GM19324 (cell line): ENCODE measurements at regions not wholly inside any gene's neighbourhood (a gene's known extent, or its start where the extent isn't known, plus 50 kb on each side); places are given as distances from the start of the nearest gene placed in this dataset.
"Not testable (repeated sequence)": the region's sequence is repeated elsewhere in the genome, so short reads cannot be mapped to it uniquely, and the experiment has no call there.

Experiments used
- ATAC-seq: cut with Tn5 transposase; IDR thresholded peaks from one replicate; pipeline ENCODE4 v1.9.1; 2021; ENCODE audit warnings: mild to moderate bottlenecking, moderate library complexity; ENCODE audit not compliant: unreplicated experiment, low FRiP score

DNA sequence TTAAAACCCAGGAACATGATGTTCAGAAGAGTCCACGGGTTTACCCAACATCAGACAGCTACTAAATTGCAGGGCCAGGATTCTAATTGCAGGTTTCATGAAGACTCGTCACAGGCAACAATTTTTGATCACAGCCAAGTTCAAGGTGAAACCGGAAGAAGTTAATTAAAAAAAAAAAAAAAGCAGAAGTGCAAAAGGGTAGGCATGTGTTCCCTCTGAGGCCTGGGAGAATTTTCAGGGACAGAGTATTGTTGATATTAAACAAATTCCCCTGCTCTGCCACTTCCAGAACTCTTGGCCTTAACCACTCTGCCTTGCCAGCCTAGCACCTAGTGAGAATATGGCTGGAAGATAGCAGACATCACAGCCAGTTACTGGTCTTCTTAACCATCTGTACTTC lies 99.4 kb upstream of the TRIB2 start:
- ATAC-seq: no peak

DNA sequence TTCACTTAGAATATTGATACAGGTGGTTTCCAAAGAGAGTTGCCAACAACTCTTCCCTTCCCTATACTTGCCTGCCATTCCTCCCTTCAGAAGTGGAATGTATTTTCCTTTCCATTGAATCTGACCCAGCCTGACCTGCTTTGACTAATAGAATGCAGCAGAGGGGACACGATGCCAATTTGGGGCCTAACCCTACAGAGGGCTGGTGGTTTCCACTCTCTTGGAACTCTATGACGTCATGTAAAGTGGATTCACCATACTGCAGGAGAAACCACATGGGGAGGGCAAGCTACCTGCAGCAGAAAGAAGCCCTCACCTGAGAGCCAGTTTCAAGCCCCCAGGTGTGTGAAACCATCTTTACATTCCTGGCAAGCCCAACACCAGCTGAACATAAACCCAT lies 98.9 kb upstream of the TRIB2 start:
- no peak for ATAC-seq

DNA sequence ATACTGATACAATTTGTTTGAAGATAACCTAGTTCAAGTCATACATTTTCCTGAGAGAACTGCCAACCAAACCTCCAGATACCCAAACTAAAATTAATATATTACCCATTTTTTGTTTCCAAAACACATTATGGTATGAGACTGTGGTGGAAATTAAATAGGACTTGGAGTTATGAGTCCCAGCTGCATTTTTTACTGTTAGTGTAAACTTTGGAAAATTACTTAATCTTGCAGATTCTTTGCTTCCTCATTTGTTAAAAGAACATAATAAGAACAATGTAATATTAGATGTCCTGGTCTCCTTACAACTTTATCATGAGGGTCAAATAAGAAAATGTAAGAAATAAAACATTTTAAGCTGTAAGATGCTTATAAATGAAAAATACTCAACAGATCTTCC lies 98.2 kb upstream of the TRIB2 start:
- ATAC-seq: no peak

DNA sequence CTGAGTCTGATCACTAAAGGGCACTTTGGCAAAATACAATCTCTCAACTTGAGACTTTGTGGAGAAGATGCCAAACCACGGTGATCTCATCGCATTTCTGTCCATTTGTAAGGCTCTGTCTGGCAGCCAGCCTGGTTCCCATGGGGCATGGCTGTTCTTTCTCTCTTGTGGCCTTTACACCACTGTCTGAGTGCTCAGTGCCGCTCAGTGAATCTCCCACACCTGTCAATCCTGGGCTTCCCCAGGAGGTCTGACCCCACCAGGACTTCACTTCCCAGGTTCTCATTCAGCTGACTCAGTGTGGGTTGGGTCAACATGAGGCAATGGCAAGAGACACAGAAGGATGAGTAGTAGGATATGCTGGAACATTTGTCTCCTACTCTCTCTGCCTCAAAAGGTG lies 96.8 kb upstream of the TRIB2 start:
- ATAC-seq: no peak

DNA sequence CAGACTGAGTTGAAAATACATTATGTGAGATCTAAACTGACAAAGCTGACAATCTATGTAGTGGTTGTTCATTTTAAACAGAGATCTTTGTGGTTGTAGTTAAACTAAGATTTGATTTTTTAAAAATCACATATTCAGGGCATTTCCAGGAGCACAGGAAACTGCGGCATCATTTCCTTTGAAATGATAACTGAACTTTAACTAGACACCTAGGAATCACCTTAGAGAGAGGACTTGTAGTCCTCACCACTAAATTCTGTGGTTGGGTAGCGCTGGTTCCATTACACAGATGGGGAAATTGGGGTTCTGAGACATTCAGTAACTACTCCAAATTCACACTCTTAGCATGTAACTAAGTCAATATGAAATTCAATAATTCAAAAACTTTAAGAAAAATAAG lies 96.0 kb upstream of the TRIB2 start:
- ATAC-seq: no peak

DNA sequence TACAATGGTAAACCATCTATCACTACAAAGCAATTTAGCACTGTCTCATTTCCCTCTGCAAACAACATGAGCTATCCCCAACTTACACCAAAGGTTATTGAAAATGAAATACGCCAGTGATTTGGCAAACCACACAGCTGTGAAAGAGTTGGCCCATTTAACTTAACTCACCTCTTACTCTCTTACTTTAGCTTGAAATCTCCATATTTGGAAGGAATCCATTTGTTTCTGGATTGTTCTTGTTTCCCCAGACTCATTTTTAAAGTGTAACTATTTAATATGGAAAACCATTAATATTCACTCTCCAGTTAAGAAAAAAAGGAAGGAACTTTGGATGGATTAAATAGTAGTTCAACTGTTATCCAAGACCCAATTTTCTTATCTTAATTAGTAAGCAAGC lies 93.7 kb upstream of the TRIB2 start:
- ATAC-seq: no peak

DNA sequence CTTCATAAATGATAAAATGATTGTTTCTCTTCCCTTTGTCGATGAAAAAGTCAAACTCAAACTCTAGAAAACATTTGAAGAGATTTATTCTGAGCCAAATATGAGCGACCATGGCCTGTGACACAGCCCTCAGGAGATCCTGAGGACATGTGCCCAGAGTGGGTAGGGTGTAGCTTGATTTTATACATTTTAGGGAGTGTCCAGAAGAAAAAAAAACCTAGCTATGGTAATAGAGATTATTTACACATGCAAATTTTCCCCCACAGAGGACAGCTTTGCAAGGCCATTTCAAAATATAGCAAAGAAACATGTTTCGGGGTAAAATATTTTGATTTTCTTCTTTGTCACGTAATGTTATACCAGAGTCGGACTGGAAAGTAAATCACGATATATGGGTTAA lies 92.4 kb upstream of the TRIB2 start:
- ATAC-seq: no peak

DNA sequence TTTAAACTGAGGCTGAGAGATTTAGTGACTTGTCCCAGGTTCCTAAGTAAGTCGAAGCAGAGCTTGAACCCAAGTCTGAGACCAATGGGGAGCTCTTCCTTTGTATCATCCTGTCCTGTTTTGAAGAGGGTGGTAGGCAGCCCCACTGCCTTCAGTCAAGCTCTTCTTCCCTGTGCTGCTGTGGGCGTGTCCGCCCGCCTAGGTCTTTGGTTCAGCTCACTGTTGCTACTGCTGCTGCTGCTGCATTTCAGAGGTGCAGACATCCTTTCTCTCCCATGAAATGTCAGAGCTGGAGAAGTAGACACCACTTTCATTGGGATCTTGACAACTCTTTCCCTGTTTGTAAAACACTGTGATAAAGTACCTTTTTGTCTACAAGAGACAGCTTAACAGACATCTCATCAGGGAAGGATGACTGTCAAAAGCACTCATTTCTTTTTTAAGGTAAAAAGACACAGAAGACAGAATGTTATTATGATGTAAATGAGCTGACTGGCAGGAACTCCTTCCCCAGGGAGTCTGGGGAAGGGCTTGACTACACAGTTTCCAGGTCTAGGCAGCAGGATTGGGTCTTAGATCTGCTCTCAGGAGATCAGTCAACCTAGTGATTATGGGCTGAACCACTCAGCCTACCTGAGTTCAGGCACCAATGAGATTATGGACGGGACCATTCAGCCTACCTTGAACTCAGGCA lies 91.7 kb upstream of the TRIB2 start:
- ATAC-seq: no peak

DNA sequence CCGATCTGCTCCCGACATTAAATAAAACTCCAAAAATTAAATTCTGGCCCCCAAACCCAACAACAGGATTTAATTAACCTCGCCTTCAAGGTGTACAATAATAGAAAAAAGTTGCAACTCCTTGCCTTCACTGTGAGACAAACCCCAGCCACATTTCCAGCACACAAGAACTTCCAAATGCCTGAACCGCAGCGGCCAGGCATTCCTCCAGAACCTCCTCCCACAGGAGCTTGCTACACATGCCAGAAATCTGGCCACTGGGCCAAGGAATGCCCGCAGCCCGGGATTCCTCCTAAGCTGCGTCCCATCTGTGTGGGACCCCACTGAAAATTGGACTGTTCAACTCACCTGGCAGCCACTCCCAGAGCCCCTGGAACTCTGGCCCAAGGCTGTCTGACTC lies 88.2 kb upstream of the TRIB2 start:
- ATAC-seq: not testable (repeated sequence)

DNA sequence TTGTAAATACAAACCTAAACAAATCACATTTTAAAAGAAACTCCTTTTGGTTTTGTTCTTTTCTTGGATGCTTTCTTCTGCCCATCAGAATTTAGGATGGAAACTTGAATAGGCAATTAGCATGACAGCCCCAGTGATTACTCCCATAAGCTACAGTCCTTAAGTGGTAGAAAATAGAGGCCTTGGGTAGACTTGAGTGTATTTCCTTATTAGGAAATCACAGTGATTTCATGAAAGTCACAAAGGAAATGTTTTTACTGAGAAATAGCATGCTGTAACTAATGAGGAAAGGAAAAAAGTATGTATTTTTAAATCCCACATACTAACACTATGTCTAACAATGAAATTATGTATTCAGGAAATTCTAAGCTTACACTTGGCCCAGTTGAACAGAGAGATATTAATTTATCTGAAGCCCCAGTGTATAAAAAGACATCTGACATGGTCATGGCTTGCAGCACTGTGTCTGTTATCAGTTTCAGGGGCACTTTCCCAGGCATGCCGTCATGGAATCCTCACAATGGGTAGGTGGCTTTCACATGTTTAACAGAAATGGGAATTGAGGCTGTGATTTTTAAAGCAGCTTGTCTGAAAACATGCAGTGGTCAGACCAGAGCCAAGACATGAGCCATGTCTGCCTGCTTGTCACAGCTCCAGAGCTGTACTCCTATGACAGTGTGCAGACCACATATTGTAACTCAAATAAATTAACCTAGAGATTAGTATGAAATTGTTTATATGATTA lies 79.7 kb upstream of the TRIB2 start:
- no peak for ATAC-seq

DNA sequence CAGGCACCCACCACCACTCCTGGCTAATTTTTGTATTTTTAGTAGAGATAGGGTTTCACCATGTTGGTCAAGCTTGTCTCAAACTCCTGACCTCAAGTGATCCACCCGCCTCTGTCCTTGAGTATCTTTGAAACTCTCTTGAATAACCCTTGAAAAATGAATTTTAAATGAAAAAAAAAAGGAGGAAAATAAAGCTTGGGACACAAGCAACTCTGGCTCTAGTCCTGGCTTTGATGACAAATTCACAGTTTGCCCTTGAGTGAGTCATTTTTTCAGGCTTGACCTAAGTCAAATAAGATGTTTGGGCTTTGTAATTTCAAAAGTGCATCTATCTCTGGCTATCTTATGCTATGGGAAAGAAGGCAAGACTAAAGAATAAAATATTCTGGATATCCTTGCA lies 79.0 kb upstream of the TRIB2 start:
- ATAC-seq: no peak

DNA sequence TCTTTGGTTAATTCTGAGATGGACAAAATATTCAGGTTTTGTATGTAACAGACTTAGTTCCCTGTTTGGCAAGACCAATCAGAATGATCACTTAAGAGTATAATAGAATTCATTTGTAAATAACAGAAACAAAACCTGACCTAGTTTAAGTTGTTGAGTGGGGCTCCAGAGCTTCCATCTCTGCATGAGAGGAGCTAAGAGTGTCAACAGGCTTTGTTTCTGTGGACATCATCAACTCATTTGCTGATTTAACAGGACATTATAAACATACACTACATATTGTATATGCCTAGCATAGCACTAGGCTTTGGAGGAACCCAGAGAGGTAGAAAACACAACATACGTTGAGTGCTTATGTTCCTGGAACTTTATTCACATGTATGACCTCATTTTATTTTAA lies 75.3 kb upstream of the TRIB2 start:
- ATAC-seq: no peak

DNA sequence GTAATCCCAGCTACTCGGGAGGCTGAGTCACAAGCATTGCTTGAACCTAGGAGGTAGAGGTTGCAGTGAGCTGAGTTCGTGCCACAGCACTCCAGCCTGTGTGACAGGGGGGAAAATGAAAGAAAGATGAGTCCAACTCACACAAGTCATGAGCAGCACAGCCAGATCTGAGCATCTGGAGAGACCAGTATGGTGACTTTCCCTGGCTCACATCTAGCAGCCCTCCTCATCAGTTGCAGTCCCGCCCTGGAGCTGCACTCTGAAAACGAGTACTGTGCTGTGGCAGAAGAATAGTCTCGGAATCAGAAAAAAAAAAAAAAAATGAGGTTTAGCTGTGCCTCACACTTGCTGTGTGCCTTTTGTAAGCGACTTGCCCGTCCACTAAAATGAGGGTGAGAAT lies 74.4 kb upstream of the TRIB2 start:
- ATAC-seq: no peak

DNA sequence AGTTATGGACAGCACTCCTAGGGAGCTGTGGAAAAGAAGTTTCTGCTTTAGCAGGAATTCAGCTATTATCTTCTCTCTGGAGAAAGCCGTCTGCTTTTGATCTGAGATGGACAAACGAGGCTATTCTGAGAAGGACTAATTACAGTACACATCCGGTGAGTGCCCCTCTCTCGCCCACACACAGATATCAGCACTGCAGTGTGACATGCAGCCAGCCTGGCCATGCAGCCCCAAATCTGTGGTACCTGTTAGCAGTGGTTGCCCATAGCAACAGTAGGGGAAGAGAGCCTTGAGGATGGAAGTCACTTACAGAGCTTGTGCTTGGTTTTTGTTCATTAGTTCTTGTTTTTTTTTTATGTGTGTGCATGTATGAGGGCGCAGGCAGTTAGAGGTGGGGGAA lies 73.9 kb upstream of the TRIB2 start:
- no peak for ATAC-seq

DNA sequence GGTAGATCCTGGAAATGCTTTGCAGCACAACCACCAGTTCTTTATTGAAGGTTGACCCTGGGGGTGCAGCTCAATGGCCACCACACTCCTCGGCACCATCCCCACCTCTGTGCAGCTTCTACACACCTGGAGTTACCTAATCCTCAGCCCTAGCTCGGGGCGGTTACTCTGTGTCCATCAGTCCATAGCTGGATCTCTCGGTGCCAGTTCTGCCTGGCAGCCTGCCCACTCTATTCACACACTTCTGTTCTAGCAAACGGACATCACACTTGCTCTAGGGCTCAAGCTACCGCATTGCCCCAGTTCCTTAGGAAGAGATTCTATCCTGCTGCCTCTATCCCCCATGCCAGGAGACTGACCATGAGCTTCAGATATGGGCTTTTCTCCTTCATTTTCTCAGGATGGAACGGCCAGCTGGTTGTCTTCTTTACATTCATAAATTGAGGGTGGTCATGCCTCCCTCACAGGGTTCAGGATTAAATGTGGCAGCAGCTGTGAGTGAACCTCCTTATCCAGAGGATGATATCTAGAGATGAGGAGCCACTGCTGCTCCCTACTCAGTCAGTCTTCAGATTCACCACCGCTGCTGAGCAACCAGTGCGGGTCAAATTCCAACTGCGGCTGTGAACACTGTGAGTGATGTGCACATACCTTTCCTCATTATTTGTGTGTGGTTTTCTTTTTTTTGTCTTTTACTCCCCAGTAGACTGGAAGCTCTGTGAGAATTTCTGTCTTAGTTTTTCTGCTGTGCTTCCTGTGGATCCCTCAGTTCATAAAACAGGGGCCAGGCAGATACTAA lies 66.9 kb upstream of the TRIB2 start:
- ATAC-seq: no peak

DNA sequence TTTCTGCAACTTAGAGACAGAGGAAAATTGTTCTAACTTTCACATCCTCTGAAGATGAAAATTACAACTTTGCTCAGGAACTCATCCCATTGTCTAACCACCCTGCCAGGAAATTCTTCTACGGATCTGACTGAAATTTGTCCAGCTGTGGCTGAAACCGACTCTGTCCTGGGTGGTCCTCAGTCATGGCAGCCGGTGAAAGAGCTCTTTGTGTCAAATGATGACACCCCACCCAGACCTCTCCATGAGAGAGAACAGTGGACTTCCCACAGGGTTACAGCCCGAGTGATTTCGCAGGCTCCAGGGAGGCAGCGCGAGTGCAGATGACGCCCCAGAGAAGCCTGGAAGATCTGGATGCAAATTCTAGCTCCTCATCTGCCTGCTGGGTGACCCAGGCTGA lies 65.1 kb upstream of the TRIB2 start:
- no peak for ATAC-seq

DNA sequence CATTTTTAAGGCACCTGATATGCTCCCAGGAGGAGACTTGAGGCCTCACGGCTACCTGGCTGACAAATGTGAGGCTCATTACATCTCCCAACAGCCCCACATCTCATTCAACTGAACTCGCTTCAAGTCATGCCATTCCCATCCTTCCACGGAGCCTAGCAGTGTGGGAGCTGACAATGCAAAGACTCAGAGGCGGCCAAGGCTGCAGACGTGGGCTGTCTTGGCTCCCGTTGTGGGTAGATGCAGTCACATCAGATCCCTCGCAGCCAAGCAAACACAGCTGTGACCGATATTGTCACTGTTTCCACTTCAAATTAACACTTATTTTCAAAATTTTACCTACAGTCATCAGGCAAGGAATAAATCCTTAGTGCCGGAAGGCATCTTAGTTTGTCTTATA lies 64.0 kb upstream of the TRIB2 start:
- no peak for ATAC-seq

DNA sequence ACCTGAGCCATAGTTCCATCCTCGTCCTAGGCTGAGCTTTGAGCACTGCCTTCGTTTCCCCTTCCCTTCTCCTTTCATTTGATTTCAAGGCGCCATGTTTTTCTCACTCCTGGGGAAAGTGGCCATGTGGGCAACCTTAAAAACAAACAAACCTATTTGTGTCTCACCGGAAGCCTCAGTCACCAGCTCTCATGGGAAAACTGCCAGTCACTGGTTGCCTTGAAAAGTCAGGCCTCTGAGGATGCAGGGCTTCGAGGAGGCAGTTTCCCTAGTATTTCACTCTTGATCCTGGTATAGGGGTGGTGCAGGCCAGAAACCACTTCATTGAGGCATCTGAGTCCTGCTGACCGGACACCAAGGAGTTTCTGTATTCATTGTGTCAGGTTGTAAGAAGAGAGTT lies 59.2 kb upstream of the TRIB2 start:
- no peak for ATAC-seq

DNA sequence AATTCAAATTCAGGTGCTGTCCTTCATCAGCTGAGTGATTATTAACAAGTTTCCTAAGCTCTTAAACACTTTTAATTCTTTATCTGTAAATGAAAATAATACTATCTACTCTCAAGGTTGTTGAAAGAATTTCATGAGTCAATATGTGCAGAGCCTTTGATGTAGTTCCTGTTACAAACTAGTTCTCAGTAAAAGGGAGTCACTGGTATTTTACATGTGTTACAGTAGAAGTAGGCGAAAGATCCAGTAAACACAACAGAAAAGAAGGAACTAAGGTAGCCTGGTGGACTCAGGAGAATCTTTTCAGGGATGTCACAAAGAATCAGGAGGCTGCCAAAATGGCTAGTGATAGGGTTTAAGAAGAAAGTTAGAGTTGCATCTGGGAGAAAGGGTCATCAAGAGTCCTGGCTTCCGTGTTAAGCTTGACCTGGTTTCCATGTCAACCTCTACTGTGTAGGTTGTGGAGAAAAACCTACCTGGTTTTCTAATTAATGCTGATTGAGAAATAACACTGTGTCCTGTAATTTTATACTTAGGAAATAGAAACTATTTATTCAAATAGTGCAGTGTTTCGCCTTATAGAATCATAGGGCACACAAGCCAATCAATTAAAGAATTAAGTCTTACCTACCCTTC lies 58.3 kb upstream of the TRIB2 start:
- ATAC-seq: no peak

DNA sequence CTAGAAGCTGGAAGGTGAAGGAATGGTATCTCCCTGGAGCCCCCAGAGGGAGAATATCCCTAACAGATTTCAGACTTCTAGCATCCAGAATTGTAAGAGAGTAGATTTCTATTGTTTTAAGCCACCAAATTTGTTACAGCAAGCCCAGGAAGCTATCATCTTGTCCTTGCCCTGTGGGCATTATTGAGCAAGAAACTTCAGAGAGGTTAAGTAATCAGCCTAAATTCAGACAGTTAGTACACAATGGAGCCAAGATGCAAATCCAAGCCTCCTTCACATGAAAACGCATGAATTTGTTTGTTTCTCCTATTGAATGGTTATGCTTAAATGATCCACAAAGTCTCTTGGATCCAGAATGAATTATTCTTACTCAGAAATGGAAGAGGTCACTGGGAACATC lies 55.2 kb upstream of the TRIB2 start:
- no peak for ATAC-seq
